ENCODE measurements at regions not wholly inside any gene's neighbourhood (a gene's known extent, or its start where the extent isn't known, plus 50 kb on each side); places are given as distances from the start of the nearest gene placed in this dataset.

DNA sequence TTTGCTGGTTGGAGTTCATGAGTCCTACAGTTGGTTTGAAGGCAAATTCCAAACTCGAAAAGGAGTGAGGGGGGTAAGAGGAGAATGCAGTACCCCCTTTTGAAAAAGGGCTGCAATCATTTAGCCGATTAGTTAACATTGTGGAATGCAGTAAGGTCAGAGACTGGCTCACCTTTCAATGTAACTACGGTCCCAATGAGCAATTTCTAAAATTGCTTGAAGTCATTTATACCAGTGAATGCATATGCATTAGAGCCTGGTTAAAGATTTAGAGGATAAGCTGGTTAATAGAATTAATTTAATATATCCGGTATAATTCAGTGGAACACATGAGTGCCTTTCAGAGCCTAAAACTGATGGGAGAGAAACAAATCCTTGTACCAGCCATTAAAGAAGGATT lies 172.6 kb upstream of the PAPPA start:
- no peak for TF ChIP-seq CTCF (IDR thresholded peaks at IDR 0.05; ENCODE audit: borderline replicate concordance, extremely low read depth, low read length, poor library complexity, severe bottlenecking)
- no peak for TF ChIP-seq EZH2 (IDR thresholded peaks at IDR 0.05; ENCODE audit: borderline replicate concordance, low read depth, low read length, severe bottlenecking)

All from DND-41 (cell line).